Astrocyte (in vitro differentiated cells and primary cell): ENCODE measurements at regions not wholly inside any gene's neighbourhood (a gene's known extent, or its start where the extent isn't known, plus 50 kb on each side); places are given as distances from the start of the nearest gene placed in this dataset.
A peak's percentile ranks its signal among the peaks of the same experiment; 100 is the strongest.

ENCODE experiments used
- DNase-seq: peaks from one replicate; pipeline ENCODE4 v3.0.0-alpha.2; 2010; ENCODE audit warnings: low read depth
- FAIRE-seq: peaks from 2 replicates; lab custom pipeline; 2011; peaks lifted over from hg19 to GRCh38; lab: Jason Lieb, UNC
- H2AFZ ChIP-seq: 2 replicates; pipeline ENCODE4 v1.6.0; 2012; ENCODE audit warnings: low read depth, low read length, inconsistent platforms
- H3K27ac ChIP-seq: 2 replicates; pipeline ENCODE4 v1.5.1; 2011; ENCODE audit warnings: low read depth, low read length, inconsistent platforms
- H3K27me3 ChIP-seq: 2 replicates; pipeline ENCODE4 v1.6.0; 2011; ENCODE audit warnings: low read length, inconsistent platforms; ENCODE audit not compliant: insufficient read depth
- H3K36me3 ChIP-seq: 2 replicates; pipeline ENCODE4 v1.5.1; 2011; ENCODE audit warnings: low read length, inconsistent platforms; ENCODE audit not compliant: insufficient read depth
- H3K4me1 ChIP-seq: 2 replicates; pipeline ENCODE4 v1.5.1; 2011; ENCODE audit warnings: low read length, inconsistent platforms; ENCODE audit not compliant: insufficient read depth
- H3K4me2 ChIP-seq: 2 replicates; pipeline ENCODE4 v1.6.0; 2012; ENCODE audit warnings: low read length, inconsistent platforms
- H3K4me3 ChIP-seq: 2 replicates; pipeline ENCODE4 v1.5.1; 2011; ENCODE audit warnings: low read depth, mild to moderate bottlenecking, low read length, inconsistent platforms; ENCODE audit not compliant: insufficient read depth
- H3K79me2 ChIP-seq: 2 replicates; pipeline ENCODE4 v1.6.0; 2012; ENCODE audit warnings: mild to moderate bottlenecking, low read length, inconsistent platforms; ENCODE audit not compliant: insufficient read depth
- H3K9ac ChIP-seq: 2 replicates; pipeline ENCODE4 v1.6.0; 2012; ENCODE audit warnings: mild to moderate bottlenecking, low read length, inconsistent platforms
- H3K9me3 ChIP-seq: 2 replicates; pipeline ENCODE4 v1.5.1; 2012; ENCODE audit warnings: low read depth, mild to moderate bottlenecking, low read length, inconsistent platforms; ENCODE audit not compliant: insufficient read depth
- H4K20me1 ChIP-seq: 2 replicates; pipeline ENCODE4 v1.6.0; 2012; ENCODE audit warnings: low read length, inconsistent platforms; ENCODE audit not compliant: insufficient read depth
- H3K27ac Mint-ChIP-seq: one replicate; pipeline ENCODE4 v1.8.0; 2021; ENCODE audit warnings: mild to moderate bottlenecking, mixed read lengths; ENCODE audit not compliant: unreplicated experiment
- H3K27me3 Mint-ChIP-seq: one replicate; pipeline ENCODE4 v1.8.0; 2021; ENCODE audit warnings: low read depth, mixed read lengths; ENCODE audit not compliant: unreplicated experiment
- H3K36me3 Mint-ChIP-seq: one replicate; pipeline ENCODE4 v1.8.0; 2021; ENCODE audit warnings: low read depth, mixed read lengths; ENCODE audit not compliant: unreplicated experiment
- H3K4me1 Mint-ChIP-seq: one replicate; pipeline ENCODE4 v1.8.0; 2021; ENCODE audit warnings: low read depth, mixed read lengths; ENCODE audit not compliant: unreplicated experiment
- H3K4me3 Mint-ChIP-seq: one replicate; pipeline ENCODE4 v1.8.0; 2021; ENCODE audit warnings: mild to moderate bottlenecking, moderate library complexity, mixed read lengths; ENCODE audit not compliant: unreplicated experiment
- H3K9me3 Mint-ChIP-seq: one replicate; pipeline ENCODE4 v1.8.0; 2021; ENCODE audit warnings: mild to moderate bottlenecking, mixed read lengths; ENCODE audit not compliant: unreplicated experiment
- EZH2 ChIP-seq: IDR thresholded peaks from 2 replicates; pipeline ENCODE4 v1.6.1; 2012; ENCODE audit warnings: mild to moderate bottlenecking, low read length, inconsistent platforms; ENCODE audit not compliant: insufficient read depth
- TF ChIP-seq, protein P1 (sequence below): IDR thresholded peaks from 2 replicates; pipeline ENCODE4 v1.5.1; 2011; ENCODE audit warnings: low read depth, mild to moderate bottlenecking, inconsistent platforms, low read length, moderate library complexity; ENCODE audit not compliant: insufficient read depth

- Histone ChIP-seq H3K79me2 (no peaks in the 10 kb centered on the region), H3K4me2 (no peak overlapping the region), H3K9ac (no peak overlapping the region), H3K27me3 (no peaks in the 10 kb centered on the region), H3K27ac (no peak overlapping the region), H2AFZ (no peak overlapping the region), H3K9me3 (no peaks in the 10 kb centered on the region), H4K20me1 (no peaks in the 10 kb centered on the region), H3K4me3 (no peak overlapping the region), H3K36me3 (no peaks in the 10 kb centered on the region), H3K4me1 (no peaks in the 10 kb centered on the region)
- DNase-seq (peak; percentile 73), FAIRE-seq (no peak)
- H3K4me1 Mint-ChIP-seq, result peaks cover 2% of the 10 kb centered on the region
- TF ChIP-seq, protein P1, sequence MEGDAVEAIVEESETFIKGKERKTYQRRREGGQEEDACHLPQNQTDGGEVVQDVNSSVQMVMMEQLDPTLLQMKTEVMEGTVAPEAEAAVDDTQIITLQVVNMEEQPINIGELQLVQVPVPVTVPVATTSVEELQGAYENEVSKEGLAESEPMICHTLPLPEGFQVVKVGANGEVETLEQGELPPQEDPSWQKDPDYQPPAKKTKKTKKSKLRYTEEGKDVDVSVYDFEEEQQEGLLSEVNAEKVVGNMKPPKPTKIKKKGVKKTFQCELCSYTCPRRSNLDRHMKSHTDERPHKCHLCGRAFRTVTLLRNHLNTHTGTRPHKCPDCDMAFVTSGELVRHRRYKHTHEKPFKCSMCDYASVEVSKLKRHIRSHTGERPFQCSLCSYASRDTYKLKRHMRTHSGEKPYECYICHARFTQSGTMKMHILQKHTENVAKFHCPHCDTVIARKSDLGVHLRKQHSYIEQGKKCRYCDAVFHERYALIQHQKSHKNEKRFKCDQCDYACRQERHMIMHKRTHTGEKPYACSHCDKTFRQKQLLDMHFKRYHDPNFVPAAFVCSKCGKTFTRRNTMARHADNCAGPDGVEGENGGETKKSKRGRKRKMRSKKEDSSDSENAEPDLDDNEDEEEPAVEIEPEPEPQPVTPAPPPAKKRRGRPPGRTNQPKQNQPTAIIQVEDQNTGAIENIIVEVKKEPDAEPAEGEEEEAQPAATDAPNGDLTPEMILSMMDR, result no peak
- TF ChIP-seq EZH2, result no peak
- H3K27me3 Mint-ChIP-seq, result no peaks in the 10 kb centered on the region
- no peak overlapping the region for H3K4me3 Mint-ChIP-seq
- no peaks in the 10 kb centered on the region for H3K9me3 Mint-ChIP-seq
- H3K36me3 Mint-ChIP-seq, result no peaks in the 10 kb centered on the region
- no peak overlapping the region for H3K27ac Mint-ChIP-seq
These were observed 162.3 kb upstream of the EDNRA start for GRCh38 chr4:147318586-147318985.

DNA sequence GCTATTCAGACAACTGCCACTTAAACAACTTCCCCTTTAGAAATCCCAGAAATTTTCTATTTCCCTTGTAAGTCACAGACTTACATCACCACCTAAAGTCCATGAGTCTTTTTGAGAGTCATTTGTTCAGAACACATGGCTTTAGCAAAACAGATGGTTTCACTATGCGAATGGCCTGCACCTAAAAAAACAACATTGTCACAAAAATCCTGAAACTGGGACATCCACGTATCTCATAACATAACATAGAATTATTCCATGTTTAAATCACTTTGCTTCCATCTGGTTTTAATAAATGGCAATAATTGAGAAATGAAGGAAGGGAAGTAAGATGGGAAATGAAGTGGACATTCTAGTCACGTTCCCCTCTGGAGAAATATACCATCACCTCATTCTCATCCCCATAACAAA lies 155.3 kb upstream of the EDNRA start:
- no peak for FAIRE-seq
- Mint-ChIP-seq H3K4me1 (no peaks in the 10 kb centered on the region), H3K27me3 (no peaks in the 10 kb centered on the region), H3K27ac (no peak overlapping the region), H3K4me3 (no peak overlapping the region), H3K36me3 (no peaks in the 10 kb centered on the region), H3K9me3 (no peaks in the 10 kb centered on the region)
- Histone ChIP-seq H3K4me1 (no peaks in the 10 kb centered on the region), H2AFZ (no peak overlapping the region), H3K4me3 (no peak overlapping the region), H3K36me3 (no peaks in the 10 kb centered on the region), H4K20me1 (no peaks in the 10 kb centered on the region), H3K4me2 (no peak overlapping the region), H3K27ac (no peak overlapping the region), H3K79me2 (no peaks in the 10 kb centered on the region), H3K9me3 (no peaks in the 10 kb centered on the region), H3K9ac (no peak overlapping the region), H3K27me3 (no peaks in the 10 kb centered on the region)
- DNase-seq, result no peak
- TF ChIP-seq, protein P1, result no peak
- TF ChIP-seq EZH2, result no peak

GRCh38 chr4:147326591-147326990 lies 154.3 kb upstream of the EDNRA start:
- H3K27me3 Mint-ChIP-seq, result no peaks in the 10 kb centered on the region
- no peak overlapping the region for H3K4me2 ChIP-seq
- FAIRE-seq (no peak), DNase-seq (peak; percentile 46)
- no peaks in the 10 kb centered on the region for H3K4me1 Mint-ChIP-seq
- no peak overlapping the region for H3K4me3 Mint-ChIP-seq
- H4K20me1 ChIP-seq, result no peaks in the 10 kb centered on the region
- no peak overlapping the region for H3K4me3 ChIP-seq
- no peaks in the 10 kb centered on the region for H3K9me3 ChIP-seq
- no peaks in the 10 kb centered on the region for H3K79me2 ChIP-seq
- no peak overlapping the region for H2AFZ ChIP-seq
- H3K27ac ChIP-seq, result no peak overlapping the region
- no peaks in the 10 kb centered on the region for H3K9me3 Mint-ChIP-seq
- no peaks in the 10 kb centered on the region for H3K4me1 ChIP-seq
- no peak overlapping the region for H3K9ac ChIP-seq
- no peaks in the 10 kb centered on the region for H3K36me3 Mint-ChIP-seq
- TF ChIP-seq, protein P1, result no peak
- TF ChIP-seq EZH2, result no peak
- H3K27ac Mint-ChIP-seq, result no peak overlapping the region
- no peaks in the 10 kb centered on the region for H3K36me3 ChIP-seq
- H3K27me3 ChIP-seq, result no peaks in the 10 kb centered on the region
